HL-60/S4 treated with phorbol 12-myristate 13-acetate at 8.2 ng/mL for 4 days and 3 days (cell line): ENCODE measurements at regions not wholly inside any gene's neighbourhood (a gene's known extent, or its start where the extent isn't known, plus 50 kb on each side); places are given as distances from the start of the nearest gene placed in this dataset.
"Not testable (repeated sequence)": the region's sequence is repeated elsewhere in the genome, so short reads cannot be mapped to it uniquely, and the experiment has no call there.

Experiments used
- in situ Hi-C: fragments of 300-500 bp; cut with MboI; formaldehyde crosslinking; loops from 2 replicates; pipeline ENCODE4 v1.15.0; 2022; ENCODE audit warnings: low sequenced_read_pairs

DNA sequence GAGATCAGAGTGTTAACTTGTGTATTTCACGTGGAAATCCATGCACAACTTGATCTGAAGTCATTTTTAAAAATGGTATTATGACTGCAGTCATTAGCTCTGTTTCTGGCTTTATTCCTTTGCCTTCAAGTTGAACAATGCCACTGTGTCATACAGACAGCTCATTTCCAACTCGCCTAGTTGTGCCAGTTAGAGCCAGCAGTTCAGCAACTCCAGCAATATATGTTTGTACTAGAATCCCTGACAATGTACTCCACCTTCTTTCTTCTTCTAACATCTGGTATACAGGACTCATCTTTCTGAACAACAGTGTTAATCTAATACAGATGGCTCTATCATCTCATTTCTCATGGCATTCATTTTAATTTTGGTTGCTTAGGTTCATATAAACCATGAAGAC, 418.3 kb upstream of the POU3F2 start:
- in situ Hi-C loops, result no loop called here

DNA sequence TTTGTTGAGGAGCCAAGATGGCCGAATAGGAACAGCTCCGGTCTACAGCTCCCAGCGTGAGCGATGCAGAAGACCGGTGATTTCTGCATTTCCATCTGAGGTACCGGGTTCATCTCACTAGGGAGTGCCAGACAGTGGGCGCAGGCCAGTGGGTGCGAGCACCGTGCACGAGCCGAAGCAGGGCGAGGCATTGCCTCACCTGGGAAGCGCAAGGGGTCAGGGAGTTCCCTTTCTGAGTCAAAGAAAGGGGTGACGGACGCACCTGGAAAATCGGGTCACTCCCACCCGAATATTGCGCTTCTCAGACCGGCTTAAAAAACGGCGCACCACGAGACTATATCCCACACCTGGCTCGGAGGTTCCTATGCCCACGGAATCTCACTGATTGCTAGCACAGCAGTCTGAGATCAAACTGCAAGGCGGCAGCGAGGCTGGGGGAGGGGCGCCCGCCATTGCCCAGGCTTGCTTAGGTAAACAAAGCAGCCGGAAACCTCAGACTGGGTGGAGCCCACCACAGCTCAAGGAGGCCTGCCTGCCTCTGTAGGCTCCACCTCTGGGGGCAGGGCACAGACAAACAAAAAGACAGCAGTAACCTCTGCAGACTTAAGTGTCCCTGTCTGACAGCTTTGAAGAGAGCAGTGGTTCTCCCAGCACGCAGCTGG, 417.7 kb upstream of the POU3F2 start:
- in situ Hi-C loops, result not testable (repeated sequence)

DNA sequence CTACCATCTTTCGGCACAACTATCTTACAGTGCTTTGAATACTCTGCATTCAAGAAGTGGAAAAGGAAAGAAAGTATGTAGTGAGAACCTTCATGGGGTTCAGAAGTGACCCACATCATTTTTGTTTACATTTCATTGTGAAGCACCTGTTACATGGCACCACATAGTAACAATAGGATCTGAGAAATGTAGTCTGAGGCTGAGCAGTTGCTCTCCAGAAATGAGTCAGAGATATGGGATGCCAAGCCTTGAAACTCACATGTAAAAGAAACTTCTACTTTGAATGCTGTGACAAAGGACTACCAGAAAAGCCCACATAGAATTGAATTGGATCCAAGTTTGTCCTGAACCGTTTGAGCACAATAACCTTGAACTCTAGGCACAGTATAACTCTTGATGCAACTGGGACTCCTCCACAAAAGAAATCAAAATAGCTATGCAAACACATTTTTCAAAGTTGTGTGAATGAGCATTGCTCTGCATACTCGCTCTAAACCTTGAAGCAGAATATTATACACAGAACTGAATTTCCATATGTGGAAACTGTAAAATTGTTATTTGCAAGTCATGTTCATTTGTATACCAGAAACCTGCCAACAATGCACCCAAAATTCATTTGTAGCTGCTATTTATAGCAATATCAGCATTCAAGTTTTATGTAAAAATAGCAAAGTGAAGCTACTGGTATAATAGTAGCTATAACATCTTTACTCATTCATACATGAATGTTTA, 400.9 kb upstream of the POU3F2 start:
- in situ Hi-C loops, result no loop called here

GRCh38 chr6:98443633-98444032, 390.7 kb upstream of the POU3F2 start:
- in situ Hi-C loops, result no loop called here

DNA sequence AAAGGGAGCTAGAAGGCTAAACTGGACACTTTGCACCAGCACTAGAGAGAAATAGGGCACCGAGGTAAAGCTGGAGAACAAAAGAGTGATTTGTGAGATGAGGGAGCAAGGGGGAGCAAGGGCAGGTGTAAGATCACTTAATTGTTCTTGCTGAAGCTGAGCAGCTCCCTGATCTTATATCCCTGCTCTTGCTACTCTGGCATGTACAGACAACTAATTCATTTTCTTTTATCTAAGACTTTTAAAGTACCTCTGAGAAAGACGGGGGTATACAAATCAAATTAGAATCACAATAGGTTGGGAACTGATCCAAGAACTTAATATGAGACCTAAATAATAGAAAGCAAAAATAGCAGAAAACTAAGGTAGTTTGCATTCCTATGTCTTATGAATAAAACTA, 381.7 kb upstream of the POU3F2 start:
- in situ Hi-C loops, result no loop called here

- in situ Hi-C loops, result no loop called here
Observed at GRCh38 chr6:98454809-98455322, 379.5 kb upstream of the POU3F2 start.

GRCh38 chr6:98458708-98459107, 375.7 kb upstream of the POU3F2 start:
- in situ Hi-C loops, result no loop called here

DNA sequence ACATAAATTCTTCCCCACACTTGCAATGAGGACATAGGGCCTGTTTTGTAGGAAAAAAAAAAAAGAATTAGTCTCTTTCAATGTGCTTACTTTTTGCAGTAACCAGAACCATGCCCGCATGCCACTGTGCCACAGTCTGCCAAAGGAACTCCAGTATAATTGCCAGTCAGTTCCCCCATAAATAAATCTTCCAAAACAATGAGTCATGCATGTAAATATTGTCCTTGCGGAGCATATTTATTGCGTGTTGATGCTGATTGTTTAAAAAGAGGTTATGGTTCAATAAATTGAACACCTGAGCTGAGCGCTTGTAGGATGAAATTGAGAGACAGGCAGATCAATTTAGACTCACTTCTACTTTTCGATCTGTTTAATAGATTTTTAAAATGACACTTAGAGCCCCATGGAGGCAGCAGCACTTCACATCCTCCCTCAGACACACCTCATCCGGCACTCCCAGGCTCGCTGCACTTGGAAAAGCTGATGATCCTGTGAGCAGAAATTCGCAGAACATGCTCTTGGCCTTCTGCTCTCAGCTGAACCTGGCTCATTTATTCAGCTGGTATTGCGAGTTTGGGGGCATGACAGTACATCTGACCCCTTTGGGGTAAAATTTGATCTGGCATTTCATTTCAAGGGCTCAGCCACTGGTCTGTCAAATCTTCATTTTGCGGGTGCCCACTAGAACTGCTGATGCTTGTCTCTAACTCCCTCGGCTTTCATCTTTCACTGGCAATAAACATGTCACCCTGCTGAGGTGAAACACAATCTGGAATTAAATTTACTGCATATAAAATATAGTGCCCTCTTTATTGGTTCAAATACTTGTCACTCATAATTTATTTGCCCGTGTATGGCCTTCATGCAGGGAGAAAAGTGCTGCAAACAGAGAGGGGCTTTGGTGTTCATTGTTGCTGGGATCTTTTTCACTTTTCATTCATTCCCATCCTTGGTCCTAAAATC, 371.1 kb upstream of the POU3F2 start:
- in situ Hi-C loops, result no loop called here

DNA sequence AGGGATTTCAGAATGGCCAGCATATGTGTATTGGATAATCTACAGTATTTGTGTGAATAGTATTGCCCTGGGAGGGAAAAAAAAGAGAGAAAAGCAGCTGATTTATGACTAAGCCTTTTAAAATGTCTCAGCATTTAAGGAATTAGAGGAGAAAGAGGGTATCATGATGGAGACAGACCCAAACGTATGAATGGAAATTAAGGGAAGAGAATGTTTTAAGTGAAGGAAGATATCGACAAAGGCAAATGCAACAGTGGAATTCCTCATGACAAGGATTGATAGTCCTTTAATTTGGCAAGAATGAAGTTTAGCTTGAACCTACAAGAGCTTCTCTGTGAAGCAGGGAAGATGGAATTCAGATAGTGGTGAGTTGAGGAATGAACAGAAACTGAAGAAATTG, 367.3 kb upstream of the POU3F2 start:
- in situ Hi-C loops, result no loop called here

DNA sequence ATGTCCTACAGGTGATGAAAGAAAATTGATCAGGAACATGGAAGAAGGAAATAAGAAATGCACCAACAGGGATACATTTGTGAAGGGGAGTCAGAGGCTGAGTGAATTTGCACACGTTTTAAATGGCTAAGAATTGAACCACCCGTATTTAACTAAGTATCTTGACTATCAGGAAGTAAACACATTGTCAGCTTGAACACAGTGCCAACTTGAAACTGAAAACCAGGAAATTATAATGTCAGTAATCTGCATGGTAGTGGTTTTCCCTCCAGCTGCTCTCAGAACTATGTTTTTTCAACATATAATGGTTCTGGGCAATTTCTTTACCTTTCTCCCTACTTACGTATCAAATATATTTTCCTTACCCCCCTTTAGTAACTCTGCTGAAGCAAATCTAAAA, 366.5 kb upstream of the POU3F2 start:
- in situ Hi-C loops, result no loop called here

GRCh38 chr6:98469141-98469540, 365.2 kb upstream of the POU3F2 start:
- in situ Hi-C loops, result no loop called here

DNA sequence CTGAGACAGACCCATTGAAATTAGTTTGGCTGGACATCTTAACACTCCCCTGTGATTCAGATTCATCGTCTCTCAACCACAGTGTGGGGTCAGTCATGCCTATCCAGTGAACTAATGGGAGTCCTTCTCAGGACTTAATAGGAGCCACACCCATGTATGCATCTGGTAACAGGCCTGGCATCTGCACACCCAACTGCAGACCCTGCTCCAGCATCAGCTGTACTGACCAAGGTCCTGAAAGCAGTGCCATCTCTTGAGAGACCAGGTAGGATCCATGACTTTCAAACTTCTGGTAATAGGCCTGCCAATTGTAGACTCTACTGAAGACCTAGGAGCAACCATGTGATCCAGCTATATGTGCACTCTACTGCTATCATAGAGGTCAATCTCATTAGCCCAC, 363.6 kb upstream of the POU3F2 start:
- in situ Hi-C loops, result no loop called here

DNA sequence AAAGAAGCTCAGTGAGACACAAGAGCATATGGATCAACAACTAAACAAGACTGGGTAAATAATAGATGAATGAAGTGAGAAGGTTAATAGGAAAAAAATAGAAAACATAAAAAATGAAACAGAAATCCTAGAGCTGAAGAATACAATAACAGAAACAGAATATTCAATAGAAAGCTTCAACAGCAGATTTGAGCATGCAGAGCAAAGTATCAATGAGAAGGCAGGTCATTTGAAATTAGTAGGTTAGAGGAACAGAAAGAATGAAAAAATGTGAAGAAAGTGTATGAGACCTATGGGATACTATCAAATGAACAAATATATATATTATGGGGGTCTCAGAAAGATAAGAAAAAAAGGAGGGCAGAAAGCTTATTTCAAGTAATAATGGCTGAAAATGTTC, 362.9 kb upstream of the POU3F2 start:
- in situ Hi-C loops, result no loop called here

- in situ Hi-C loops, result no loop called here
Observed at GRCh38 chr6:98477231-98477630, 357.1 kb upstream of the POU3F2 start.

DNA sequence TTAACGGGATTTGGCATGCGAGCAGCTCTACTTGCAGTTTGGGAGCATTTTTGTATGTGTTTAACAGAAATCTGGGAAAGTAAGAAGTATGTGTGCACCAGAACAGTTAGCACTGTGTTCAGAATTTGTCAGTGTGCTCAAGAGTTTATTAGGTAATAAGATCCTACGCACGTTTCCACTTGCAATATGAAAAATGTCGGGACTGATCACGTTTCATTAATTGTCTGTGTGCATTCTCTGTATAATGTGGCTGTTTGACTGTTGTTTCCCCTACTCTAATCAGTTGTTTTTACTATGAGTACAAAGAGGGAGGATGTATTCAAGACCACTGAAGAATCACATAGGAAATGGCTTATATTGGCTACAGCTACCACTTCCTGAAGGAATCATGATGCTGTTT, 349.7 kb upstream of the POU3F2 start:
- in situ Hi-C loops, result no loop called here

DNA sequence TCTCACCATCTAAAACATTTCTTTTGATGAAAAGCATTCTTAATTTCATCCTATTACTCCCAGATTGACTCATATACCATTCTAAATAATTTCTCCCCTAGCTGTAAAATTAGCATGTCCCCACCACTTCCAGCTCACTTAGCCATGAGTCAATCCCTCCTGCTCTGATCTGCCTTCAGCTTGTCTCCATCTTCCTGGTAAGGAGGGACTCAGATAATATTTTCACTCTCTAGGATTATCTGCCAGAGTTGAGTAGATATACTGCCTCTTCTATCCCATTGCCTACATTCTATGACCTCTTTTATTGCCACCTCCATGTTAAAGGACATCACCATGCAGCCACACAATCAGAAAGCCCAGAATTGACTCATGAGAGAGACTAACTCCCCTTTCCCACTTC, 348.8 kb upstream of the POU3F2 start:
- in situ Hi-C loops, result no loop called here

DNA sequence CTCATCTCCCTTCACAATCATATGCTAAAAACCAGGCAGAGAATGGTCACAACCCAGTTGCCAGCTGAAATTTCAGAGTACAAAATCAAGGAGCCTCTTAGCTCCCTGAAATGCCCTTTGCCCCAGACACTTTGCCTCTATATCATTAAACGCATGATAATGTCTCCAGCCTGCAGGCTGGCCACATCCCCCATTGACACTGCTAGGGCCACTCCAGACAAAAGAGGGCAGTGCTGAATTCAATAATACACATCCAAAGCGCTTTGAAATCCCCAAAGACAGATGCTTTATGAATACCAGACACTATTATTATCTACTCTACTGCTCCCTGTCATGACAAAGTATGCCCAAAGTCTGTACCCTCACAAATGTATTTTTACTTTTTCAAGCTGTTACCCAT, 348.3 kb upstream of the POU3F2 start:
- in situ Hi-C loops, result no loop called here

DNA sequence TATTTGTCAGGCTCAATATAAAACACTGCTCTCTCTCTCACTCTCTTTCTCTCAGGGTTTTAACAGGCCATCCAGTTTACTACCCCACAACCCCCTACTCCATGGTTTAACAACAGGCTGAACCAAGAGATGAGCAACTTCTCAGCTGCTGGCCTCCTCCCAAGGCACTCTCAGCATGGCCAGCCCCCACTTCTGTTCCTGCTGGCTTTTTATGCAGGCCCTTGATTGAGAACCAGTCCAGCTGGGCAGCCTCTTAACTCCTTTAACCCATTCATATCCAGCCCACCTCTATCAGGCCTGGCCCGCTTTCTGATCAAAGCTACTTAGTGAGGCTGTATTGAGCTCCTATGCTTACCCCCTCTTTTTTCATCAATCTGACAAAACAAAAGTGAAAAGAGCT, 346.8 kb upstream of the POU3F2 start:
- in situ Hi-C loops, result no loop called here

GRCh38 chr6:98498144-98498775, 336.1 kb upstream of the POU3F2 start:
- in situ Hi-C loops, result no loop called here

DNA sequence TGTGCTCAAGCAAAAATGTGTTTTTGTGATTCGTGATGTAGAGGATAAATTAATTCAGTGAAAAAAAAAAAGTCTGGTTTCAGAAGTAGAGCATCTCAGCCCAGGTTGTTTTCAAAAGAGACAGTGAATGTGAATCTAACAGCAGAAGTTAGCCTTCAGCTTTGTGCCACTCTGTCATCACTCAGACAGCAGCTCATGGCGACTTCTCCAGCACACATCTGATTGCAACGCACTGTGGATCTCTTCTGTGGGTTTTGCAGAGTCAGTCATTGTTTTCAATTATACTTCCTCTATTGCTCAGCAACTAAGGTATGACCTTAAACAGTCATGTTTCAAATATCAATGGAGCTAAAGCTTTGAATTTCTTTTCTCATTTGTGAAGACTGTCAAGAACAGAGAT, 335.5 kb upstream of the POU3F2 start:
- in situ Hi-C loops, result no loop called here
